ENCODE measurements at regions not wholly inside any gene's neighbourhood (a gene's known extent, or its start where the extent isn't known, plus 50 kb on each side); places are given as distances from the start of the nearest gene placed in this dataset.

DNA sequence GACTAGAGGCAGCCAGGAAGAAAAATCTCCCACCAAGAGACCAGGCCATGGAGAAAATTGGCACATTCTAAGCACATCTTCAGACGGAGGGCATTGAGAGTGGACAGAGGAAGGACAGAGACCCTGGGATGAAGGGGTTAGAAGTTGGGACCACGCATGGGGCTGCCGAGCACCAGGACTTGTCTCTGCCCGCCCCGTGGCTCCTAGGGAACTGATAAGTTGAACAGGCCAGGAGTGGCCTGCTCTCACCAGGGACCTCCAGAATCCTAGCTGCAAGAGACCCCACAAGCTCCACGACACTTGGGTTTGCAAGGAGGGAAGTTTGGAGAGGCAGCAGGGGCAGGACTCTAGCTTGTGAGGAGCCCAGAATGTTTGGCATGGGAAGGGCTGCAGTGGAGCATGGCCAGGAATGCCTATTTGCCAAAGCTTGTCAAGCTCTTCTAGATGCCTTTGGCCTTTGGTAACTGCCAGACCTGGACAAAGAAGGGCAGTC is 355.1 kb downstream of the NSUN3 start:
- ChIA-PET CTCF (no interaction called here), POLR2A (no interaction called here)
- no peaks in the 10 kb centered on the region for H3K4me1 ChIP-seq (ENCODE audit: insufficient read depth, low read length)
- Mint-ChIP-seq H3K27ac (no peak overlapping the region), H3K9me3 (peaks cover 6% of the 10 kb centered on the region), H3K36me3 (ENCODE audit: low read depth) (no peaks in the 10 kb centered on the region), H3K27me3 (no peaks in the 10 kb centered on the region), H3K4me1 (ENCODE audit: low read depth) (no peaks in the 10 kb centered on the region), H3K4me3 (no peak overlapping the region)
- intact Hi-C loops (cut with DNase I, micrococcal nuclease) = no loop called here
- no peak for DNase-seq
- H3K27me3 ChIP-seq (ENCODE audit: control insufficient read depth in 1 of 2, insufficient read depth in 2 of 2, low read length in 2 of 2) = no peaks in the 10 kb centered on the region
- no peak overlapping the region for H3K4me3 ChIP-seq (ENCODE audit: low read length)
- H3K27ac ChIP-seq (ENCODE audit: low read depth in 1 of 2, low read length in 2 of 2) = no peak overlapping the region
- no peak for ATAC-seq (ENCODE audit: poor library complexity)
- TF ChIP-seq, protein P1, sequence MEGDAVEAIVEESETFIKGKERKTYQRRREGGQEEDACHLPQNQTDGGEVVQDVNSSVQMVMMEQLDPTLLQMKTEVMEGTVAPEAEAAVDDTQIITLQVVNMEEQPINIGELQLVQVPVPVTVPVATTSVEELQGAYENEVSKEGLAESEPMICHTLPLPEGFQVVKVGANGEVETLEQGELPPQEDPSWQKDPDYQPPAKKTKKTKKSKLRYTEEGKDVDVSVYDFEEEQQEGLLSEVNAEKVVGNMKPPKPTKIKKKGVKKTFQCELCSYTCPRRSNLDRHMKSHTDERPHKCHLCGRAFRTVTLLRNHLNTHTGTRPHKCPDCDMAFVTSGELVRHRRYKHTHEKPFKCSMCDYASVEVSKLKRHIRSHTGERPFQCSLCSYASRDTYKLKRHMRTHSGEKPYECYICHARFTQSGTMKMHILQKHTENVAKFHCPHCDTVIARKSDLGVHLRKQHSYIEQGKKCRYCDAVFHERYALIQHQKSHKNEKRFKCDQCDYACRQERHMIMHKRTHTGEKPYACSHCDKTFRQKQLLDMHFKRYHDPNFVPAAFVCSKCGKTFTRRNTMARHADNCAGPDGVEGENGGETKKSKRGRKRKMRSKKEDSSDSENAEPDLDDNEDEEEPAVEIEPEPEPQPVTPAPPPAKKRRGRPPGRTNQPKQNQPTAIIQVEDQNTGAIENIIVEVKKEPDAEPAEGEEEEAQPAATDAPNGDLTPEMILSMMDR (IDR thresholded peaks at IDR 0.05) = no peak
- H3K36me3 ChIP-seq (ENCODE audit: insufficient read depth, low read length) = no peaks in the 10 kb centered on the region
- H3K9me3 ChIP-seq (ENCODE audit: control insufficient read depth in 1 of 2, insufficient read depth in 1 of 2, low read length in 2 of 2) = peaks cover 0 to 7% of the 10 kb centered on the region in 2 experiments

DNA sequence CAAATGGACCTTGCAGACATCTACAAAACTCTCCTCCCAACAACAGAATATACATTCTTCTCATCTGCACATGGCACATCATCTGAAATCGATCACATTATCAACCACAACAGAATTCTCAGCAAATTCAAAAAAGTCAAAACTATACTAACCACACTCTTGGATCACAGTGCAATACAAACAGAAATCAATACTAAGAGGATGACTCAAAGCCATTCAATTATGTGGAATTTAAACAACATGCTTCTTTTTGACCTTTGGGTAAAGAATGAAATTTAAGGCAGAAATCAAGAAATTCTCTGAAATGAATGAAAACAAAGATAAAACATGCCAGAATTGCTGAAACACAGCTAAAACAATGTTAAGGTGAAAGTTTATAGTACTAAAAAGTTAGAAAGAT is 358.1 kb downstream of the NSUN3 start:
- no peak overlapping the region for H3K4me3 Mint-ChIP-seq
- H3K36me3 Mint-ChIP-seq (ENCODE audit: low read depth) = no peaks in the 10 kb centered on the region
- Histone ChIP-seq H3K4me3 (ENCODE audit: low read length) (no peak overlapping the region), H3K27ac (ENCODE audit: low read depth in 1 of 2, low read length in 2 of 2) (no peak overlapping the region), H3K9me3 (ENCODE audit: control insufficient read depth in 1 of 2, insufficient read depth in 1 of 2, low read length in 2 of 2) (peaks cover 0 to 7% of the 10 kb centered on the region in 2 experiments), H3K4me1 (ENCODE audit: insufficient read depth, low read length) (no peaks in the 10 kb centered on the region), H3K36me3 (ENCODE audit: insufficient read depth, low read length) (no peaks in the 10 kb centered on the region), H3K27me3 (ENCODE audit: control insufficient read depth in 1 of 2, insufficient read depth in 2 of 2, low read length in 2 of 2) (no peaks in the 10 kb centered on the region)
- DNase-seq = no peak
- ChIA-PET POLR2A (no interaction called here), CTCF (no interaction called here)
- ATAC-seq (ENCODE audit: poor library complexity) = no peak
- no peaks in the 10 kb centered on the region for H3K27me3 Mint-ChIP-seq
- TF ChIP-seq, protein P1 (IDR thresholded peaks at IDR 0.05) = no peak
- intact Hi-C loops (cut with DNase I, micrococcal nuclease) = no loop called here
- H3K4me1 Mint-ChIP-seq (ENCODE audit: low read depth) = no peaks in the 10 kb centered on the region
- H3K27ac Mint-ChIP-seq = no peak overlapping the region
- peaks cover 12% of the 10 kb centered on the region for H3K9me3 Mint-ChIP-seq

DNA sequence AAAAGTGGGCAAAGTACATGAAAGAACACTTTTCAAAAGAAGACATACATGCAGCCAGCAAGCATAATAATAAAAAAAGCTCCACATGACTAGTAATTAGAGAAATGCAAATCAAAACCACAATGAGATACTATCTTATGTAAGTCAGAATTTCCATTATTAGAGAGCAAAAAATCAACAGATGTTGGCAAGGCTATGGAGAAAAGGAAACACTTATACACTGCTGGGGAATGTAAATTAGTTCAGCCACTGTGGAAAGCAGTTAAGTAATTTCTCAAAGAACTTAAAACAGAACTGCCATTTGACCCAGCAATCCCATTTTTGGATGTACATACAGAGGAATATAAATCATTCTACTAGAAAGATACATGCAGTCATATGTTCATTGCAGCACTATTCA is 360.7 kb downstream of the NSUN3 start:
- H3K36me3 Mint-ChIP-seq (ENCODE audit: low read depth) = no peaks in the 10 kb centered on the region
- ChIA-PET POLR2A (no interaction called here), CTCF (no interaction called here)
- H3K27ac ChIP-seq (ENCODE audit: low read depth in 1 of 2, low read length in 2 of 2) = no peak overlapping the region
- no peaks in the 10 kb centered on the region for H3K27me3 ChIP-seq (ENCODE audit: control insufficient read depth in 1 of 2, insufficient read depth in 2 of 2, low read length in 2 of 2)
- H3K9me3 Mint-ChIP-seq = peaks cover 16% of the 10 kb centered on the region
- no peak overlapping the region for H3K27ac Mint-ChIP-seq
- no peak overlapping the region for H3K4me3 ChIP-seq (ENCODE audit: low read length)
- H3K36me3 ChIP-seq (ENCODE audit: insufficient read depth, low read length) = no peaks in the 10 kb centered on the region
- ATAC-seq (ENCODE audit: poor library complexity) = no peak
- H3K4me3 Mint-ChIP-seq = no peak overlapping the region
- intact Hi-C loops (cut with DNase I, micrococcal nuclease) = no loop called here
- no peaks in the 10 kb centered on the region for H3K9me3 ChIP-seq (ENCODE audit: control insufficient read depth in 1 of 2, insufficient read depth in 1 of 2, low read length in 2 of 2)
- no peaks in the 10 kb centered on the region for H3K4me1 Mint-ChIP-seq (ENCODE audit: low read depth)
- no peak for DNase-seq
- TF ChIP-seq, protein P1 (IDR thresholded peaks at IDR 0.05) = no peak
- no peaks in the 10 kb centered on the region for H3K4me1 ChIP-seq (ENCODE audit: insufficient read depth, low read length)
- no peaks in the 10 kb centered on the region for H3K27me3 Mint-ChIP-seq
